GM18511 (cell line): ENCODE measurements at regions not wholly inside any gene's neighbourhood (a gene's known extent, or its start where the extent isn't known, plus 50 kb on each side); places are given as distances from the start of the nearest gene placed in this dataset.
"Not testable (repeated sequence)": the region's sequence is repeated elsewhere in the genome, so short reads cannot be mapped to it uniquely, and the experiment has no call there.

Experiments used
- ATAC-seq: cut with Tn5 transposase; IDR thresholded peaks from one replicate; pipeline ENCODE4 v1.9.1; 2021; ENCODE audit warnings: mild to moderate bottlenecking, moderate library complexity; ENCODE audit not compliant: unreplicated experiment

DNA sequence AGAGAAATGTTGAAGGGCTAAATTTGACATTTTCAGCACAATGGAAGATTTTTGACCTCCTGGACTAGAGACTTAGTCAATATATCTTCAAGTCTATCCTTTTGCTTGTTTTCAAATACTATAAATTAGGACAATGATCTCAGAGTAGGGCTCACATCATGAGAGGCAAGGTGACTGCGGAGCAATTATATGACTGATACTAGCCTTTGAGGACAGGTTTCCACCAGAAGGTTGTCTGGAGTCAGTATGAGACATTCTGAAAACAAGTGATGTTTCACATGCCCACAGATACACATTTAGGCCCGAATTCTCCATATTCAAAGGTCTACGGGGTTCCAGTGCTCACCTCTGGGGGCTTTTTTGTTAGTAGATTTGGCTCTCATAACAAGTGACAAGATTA lies 142.3 kb upstream of the SAMSN1 start:
- no peak for ATAC-seq

DNA sequence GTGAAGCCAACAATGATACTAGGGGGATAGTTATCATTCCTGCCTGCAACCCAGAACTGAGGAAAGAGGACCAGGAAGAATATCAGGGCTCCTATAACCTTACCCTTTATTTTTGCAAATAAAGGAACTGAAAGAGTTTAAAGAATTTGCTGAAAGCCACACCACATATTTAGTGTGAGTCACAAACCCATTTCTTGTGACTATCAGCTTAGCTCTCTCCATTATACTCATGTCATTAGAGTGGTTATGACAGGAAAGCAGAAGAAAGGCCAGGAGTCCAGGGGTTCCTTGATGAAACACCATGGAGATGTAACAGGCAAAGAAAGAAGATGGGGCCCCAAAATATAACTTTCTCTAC lies 141.1 kb upstream of the SAMSN1 start:
- peak; percentile 61 for ATAC-seq

DNA sequence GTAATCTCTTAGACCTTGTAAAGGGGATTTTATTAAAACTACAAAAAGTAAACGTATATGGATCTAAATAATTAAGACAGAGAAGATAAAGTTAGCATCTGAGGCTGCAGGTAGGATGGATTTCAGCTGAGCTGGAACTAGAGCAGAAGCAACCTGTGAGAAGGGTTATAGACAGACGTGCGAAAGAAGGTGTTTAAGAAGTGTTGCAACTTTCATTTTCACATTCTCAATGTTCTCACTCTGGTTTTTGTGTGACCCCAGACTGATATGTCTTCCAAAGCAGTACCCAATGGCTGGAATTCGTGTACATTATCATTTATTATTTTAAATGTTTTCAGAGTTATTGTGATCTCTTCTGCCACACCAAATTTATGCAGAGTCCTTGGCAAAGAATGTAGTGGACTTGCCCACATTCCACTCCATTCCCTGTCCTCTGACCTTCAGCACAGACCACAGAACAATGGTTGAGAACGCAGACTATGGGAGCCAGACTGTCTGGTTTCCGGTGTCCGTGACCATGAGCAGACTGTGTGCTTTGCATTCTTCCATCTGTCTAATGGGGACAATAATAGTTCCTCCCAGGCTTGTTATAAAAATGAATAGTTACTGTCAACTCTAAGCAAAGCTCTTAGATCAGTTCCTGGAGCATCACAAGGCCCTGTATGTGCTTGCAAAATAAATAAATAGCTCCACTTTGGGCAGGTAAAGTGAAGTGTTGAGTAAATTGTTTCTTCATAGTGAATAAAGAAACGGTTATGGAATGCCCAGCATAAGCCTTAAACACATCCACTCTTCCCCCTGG lies 140.6 kb upstream of the SAMSN1 start:
- ATAC-seq: peak; percentile 65

GRCh38 chr21:14685568-14685967 lies 139.5 kb upstream of the SAMSN1 start:
- no peak for ATAC-seq

DNA sequence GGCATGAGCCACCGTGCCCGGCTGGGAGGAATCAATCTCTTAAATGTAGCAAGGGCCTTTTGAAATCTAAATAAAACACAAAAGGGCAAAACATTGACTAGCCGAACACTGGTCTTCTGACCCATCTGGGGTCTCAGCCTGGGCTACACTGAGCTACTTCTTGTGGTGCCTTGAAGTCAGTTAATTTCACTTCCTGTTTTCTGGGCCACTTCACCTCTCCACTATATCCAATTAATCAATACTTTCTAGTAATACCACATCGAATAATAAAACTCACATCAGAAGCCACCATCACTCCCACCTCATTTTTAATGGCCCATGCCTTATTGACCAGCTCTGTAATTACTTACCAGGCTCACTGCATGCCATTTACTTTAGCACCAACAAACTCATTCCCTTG lies 138.0 kb upstream of the SAMSN1 start:
- ATAC-seq: peak; percentile 42

DNA sequence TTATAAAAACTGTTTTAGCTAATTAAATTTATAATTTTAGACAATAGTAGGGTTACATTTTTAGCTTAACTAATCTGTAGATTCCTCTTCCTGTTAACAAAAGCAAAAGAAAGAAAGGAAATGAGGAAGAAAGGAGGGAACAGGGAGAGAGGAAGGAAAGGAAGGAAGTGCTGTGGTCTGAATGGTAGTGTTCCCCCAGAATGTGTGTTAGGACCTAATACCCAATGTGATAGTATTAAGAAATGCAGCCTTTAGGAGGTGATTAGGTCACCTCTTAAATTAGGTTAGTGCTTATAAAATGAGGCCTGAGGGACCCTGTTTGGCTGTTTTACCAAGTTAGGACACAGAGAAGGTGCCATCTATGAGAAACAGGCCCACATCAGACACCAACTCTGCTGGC lies 136.9 kb upstream of the SAMSN1 start:
- no peak for ATAC-seq

- ATAC-seq: no peak
These were observed 133.0 kb upstream of the SAMSN1 start for GRCh38 chr21:14678973-14679574.

DNA sequence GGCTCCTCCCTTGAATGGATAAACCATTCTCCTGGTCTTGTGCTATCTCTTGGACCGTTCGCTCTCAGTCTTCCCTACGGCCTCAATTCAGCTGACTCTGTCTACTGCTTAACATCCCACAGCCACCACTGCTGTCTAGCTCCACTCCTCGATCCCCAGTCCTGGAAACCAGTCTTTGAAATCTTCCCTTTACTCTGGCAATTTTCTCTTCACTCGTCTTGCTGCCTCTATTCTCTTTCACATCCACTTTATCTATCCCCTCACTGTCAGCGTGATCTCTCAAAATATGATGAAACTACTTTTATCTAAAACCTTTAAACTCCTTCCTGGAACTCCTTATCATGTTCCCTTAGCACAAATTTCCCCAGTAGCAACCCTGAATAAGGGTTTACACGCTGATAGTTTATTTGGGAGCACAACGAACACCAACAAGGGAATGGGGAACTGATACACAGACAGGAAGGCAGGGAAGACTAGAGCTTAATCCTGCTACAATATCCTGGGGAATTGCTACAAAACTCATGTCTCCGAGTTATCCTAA lies 131.6 kb upstream of the SAMSN1 start:
- no peak for ATAC-seq

DNA sequence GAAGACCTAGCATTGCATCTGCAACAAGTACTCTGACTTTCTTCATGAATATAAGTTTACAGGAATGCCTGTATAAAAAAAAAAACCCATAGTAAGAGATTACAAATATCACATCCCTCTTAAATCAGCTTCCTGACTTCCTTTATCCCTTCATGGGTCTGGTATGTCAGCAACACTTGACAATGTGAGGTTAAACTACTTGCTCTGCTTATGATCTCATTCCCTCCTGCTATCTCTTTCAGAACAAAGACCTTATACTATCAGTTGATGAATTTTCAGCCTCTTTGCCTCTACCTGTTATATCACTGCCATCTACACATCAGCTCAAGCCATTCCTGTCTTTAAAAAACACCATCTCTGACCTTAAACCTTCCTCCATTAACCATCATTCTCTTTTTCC lies 130.9 kb upstream of the SAMSN1 start:
- ATAC-seq: no peak

- ATAC-seq: peak; percentile 90
These were observed 129.8 kb upstream of the SAMSN1 start for GRCh38 chr21:14675774-14676530.

DNA sequence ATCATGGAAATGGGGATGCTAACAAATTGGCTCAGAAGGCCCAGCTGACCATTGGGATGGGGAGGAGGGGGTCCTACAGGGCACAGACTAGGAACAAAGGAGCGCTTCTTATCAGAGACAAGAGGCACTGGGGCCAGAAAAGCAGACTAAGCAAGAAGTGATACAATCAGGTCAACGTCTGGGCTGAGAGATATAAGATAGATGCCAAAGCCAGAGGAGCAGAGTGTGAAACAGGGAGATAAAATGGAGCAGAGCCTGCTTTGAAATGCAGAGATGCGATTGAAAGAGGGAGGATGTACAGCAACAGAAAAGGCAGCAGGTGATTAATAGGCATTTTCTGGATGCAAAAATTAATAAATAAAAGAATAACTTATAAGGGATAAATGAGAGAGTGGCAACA lies 127.5 kb upstream of the SAMSN1 start:
- no peak for ATAC-seq

GRCh38 chr21:14672466-14672865 lies 126.4 kb upstream of the SAMSN1 start:
- ATAC-seq: no peak

- ATAC-seq: no peak
These were observed 124.3 kb upstream of the SAMSN1 start for GRCh38 chr21:14670409-14670808.

DNA sequence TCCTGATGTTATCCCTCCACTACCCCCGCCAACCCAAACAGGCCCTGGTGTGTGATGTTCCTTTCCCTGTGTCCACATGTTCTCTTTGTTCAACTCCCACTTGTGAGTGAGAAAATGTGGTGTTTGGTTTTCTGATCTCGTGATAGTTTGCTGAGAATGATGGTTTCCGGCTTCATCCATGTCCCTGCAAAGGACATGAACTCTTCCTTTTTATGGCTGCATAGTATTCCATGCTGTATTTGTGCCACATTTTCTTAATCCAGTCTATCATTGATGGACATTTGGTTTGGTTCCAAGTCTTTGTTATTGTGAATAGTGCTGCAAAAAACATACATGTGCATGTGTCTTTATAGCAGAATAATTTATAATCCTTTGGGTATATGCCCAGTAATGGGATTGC lies 123.0 kb upstream of the SAMSN1 start:
- ATAC-seq: not testable (repeated sequence)

- ATAC-seq: no peak
These were observed 111.3 kb upstream of the SAMSN1 start for GRCh38 chr21:14657241-14658008.

- no peak for ATAC-seq
These were observed 100.8 kb upstream of the SAMSN1 start for GRCh38 chr21:14646893-14647292.

GRCh38 chr21:14645702-14646101 lies 99.6 kb upstream of the SAMSN1 start:
- no peak for ATAC-seq

- ATAC-seq: no peak
These were observed 86.2 kb upstream of the SAMSN1 start for GRCh38 chr21:14632359-14632758.

GRCh38 chr21:14630556-14631069 lies 84.5 kb upstream of the SAMSN1 start:
- peak; percentile 62 for ATAC-seq

- ATAC-seq: no peak
These were observed 83.3 kb upstream of the SAMSN1 start for GRCh38 chr21:14629461-14629860.

DNA sequence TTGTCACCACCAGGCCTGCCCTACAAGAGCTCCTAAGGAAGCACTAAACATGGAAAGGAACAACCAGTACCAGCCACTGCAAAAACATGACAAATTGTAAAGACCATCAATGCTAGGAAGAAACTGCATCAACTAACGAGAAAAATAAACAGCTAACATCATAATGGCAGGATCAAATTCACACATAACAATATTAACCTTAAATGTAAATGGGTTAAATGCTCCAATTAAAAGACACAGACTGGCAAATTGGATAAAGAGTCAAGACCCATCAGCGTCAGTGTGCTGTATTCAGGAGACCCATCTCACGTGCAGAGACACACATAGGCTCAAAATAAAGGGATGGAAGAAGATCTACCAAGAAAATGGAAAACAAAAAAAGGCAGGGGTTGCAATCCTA lies 77.0 kb upstream of the SAMSN1 start:
- ATAC-seq: not testable (repeated sequence)
